Heart left ventricle (tissue), 16 donors: ENCODE measurements at regions not wholly inside any gene's neighbourhood (a gene's known extent, or its start where the extent isn't known, plus 50 kb on each side); places are given as distances from the start of the nearest gene placed in this dataset.

ENCODE experiments used
- ATAC-seq, 4 donors: fragments of 200-7000 bp; cut with Tn5 transposase; one replicate each; pipeline ENCODE4 v1.9.1; 2020 to 2022; ENCODE audit warnings: moderate library complexity in 4 of 4, mild to moderate bottlenecking in 3 of 4, moderate number of reproducible peaks in 1 of 4
- DNase-seq, 5 donors: peaks; one replicate each; pipeline ENCODE4 v3.0.0-alpha.2; 2020
- H3K27ac ChIP-seq, 12 donors: fragments of 200-600 bp; sonication (generic) in 4 of 12; one replicate each; pipeline versions ENCODE4 v1.5.0 to v1.8.0; 2016 to 2022; ENCODE audit warnings: mild to moderate bottlenecking in 2 of 12
- H3K27me3 ChIP-seq, 9 donors: fragments of 200-600 bp; sonication (generic) in 2 of 9; one replicate each; pipeline versions ENCODE4 v1.5.1 to v1.8.0; 2016 to 2022; ENCODE audit warnings: mild to moderate bottlenecking in 3 of 9
- H3K36me3 ChIP-seq, 9 donors: fragments of 200-600 bp; sonication (generic) in 2 of 9; one replicate each; pipeline versions ENCODE4 v1.5.0 to v1.8.0; 2018 to 2022; ENCODE audit warnings: mild to moderate bottlenecking in 2 of 9
- H3K4me1 ChIP-seq, 12 donors: fragments of 200-600 bp; sonication (generic) in 4 of 12; one replicate each; pipeline versions ENCODE4 v1.5.0 to v1.8.0; 2016 to 2022; ENCODE audit warnings: mild to moderate bottlenecking in 3 of 12
- H3K4me3 ChIP-seq, 12 donors: fragments of 200-600 bp; sonication (generic) in 4 of 12; one replicate each; pipeline versions ENCODE4 v1.5.0 to v1.8.0; 2017 to 2022; ENCODE audit warnings: mild to moderate bottlenecking in 9 of 12, moderate library complexity in 4 of 12
- H3K9me3 ChIP-seq, 12 donors: fragments of 200-600 bp; sonication (generic) in 4 of 12; one replicate each; pipeline versions ENCODE4 v1.5.0 to v1.8.0; 2016 to 2022; ENCODE audit warnings: mild to moderate bottlenecking in 1 of 12
- CTCF ChIP-seq, 12 donors: fragments of 200-600 bp; sonication (generic) in 4 of 12; IDR thresholded peaks; one replicate each; pipeline versions ENCODE4 v1.5.0 to v1.8.0; 2018 to 2022; ENCODE audit warnings: antibody characterized with exemption in 12 of 12, mild to moderate bottlenecking in 5 of 12
- POLR2A ChIP-seq, 2 donors: fragments of 450-650 bp; IDR thresholded peaks; one replicate each; pipeline ENCODE4 v1.6.1; 2017; ENCODE audit warnings: antibody characterized with exemption in 2 of 2, mild to moderate bottlenecking in 2 of 2, moderate library complexity in 2 of 2
- WGBS, 4 donors: extraction: QIAGEN DNeasy Blood & Tissue Kit in 2 of 4; methylation state at CpG; one replicate each; pipeline versions ENCODE4 v1.1.5 to v1.1.7; 2013 to 2018; 5-methylcytosine and 5-hydroxymethylcytosine counted together
- intact Hi-C, 10 donors: fragments of 100-400 bp; cut with DNase I; formaldehyde crosslinking; loops; one replicate each; pipeline versions ENCODE4 v1.11.1 to v1.14.2; 2022
- donor health status: ischemic (EF 13 %, LVEDD 7.1; RV severe dilation, severe dysfunction).
- donor health status: healthy with polysubstance abuse.
- donor health status: DM: no; HTN: yes; CAD: no.
- donor health status: DM: no; HTN: no; CAD: no.
- donor health status: ischemic (EF 25% LVEDD 6.9; RV normal size, moderate dysfunction).
- donor health status: ischemic (EF 25% LVEDD 5.7; RV mildly dilated, moderate dysfunction).
- donor health status: healthy.
- donor health status: DM: yes; HTN: yes; CAD: no.
- donor health status: ischemic (EF 35%, LVEDD 5.7; RV mildly dilated, moderate dysfunction).
- donor health status: nonischemic (EF 11% LVEDD 7.7; RV severe dilation, severe dysfunction).
- donor health status: DM: yes; HTN: yes; CAD: no.
- donor health status: PGD.
- donor health status: ischemic (EF 29% LVEDD 5.4; RV normal size, mild dysfunction).
- donor health status: nonischemic (EF 23%, LVEDD 6.1; RV moderate dilation, normal function).

GRCh38 chrX:45711231-45711630 is 510.6 kb upstream of the DIPK2B start:
- TF ChIP-seq POLR2A (IDR thresholded peaks at IDR 0.05): no peak
- TF ChIP-seq CTCF (IDR thresholded peaks at IDR 0.05): no peak
- Histone ChIP-seq H3K27ac (no peak overlapping the region), H3K27me3 (peaks cover 0 to 22% (median 0%) of the 10 kb centered on the region in 9 donors), H3K4me1 (peaks cover 0 to 9% (median 0%) of the 10 kb centered on the region in 12 donors), H3K9me3 (no peaks in the 10 kb centered on the region), H3K4me3 (no peak overlapping the region), H3K36me3 (no peaks in the 10 kb centered on the region)
- ATAC-seq: no peak
- DNase-seq: no peak
- WGBS, 4 donors: 68 to 87% (median 80%) methylated on average over 5 of the region's 5 CpGs
- intact Hi-C loops: no loop called here

- ATAC-seq: no peak
- intact Hi-C loops: no loop called here
- no peak for TF ChIP-seq POLR2A (IDR thresholded peaks at IDR 0.05)
- TF ChIP-seq CTCF (IDR thresholded peaks at IDR 0.05): no peak
- peaks cover 0 to 27% (median 0%) of the 10 kb centered on the region in 9 donors for H3K27me3 ChIP-seq
- H3K4me3 ChIP-seq: no peak overlapping the region
- no peak for DNase-seq
- H3K27ac ChIP-seq: no peak overlapping the region
- WGBS, 4 donors: 57 to 69% (median 67%) methylated on average over 2 of the region's 2 CpGs
- H3K4me1 ChIP-seq: peaks cover 0 to 3% (median 0%) of the 10 kb centered on the region in 12 donors
- H3K9me3 ChIP-seq: no peaks in the 10 kb centered on the region
- H3K36me3 ChIP-seq: no peaks in the 10 kb centered on the region
Measured at GRCh38 chrX:45710081-45710801, 509.6 kb upstream of the DIPK2B start.

GRCh38 chrX:45709381-45709780 is 508.7 kb upstream of the DIPK2B start:
- H3K27me3 ChIP-seq: peaks cover 0 to 27% (median 0%) of the 10 kb centered on the region in 9 donors
- TF ChIP-seq CTCF (IDR thresholded peaks at IDR 0.05) (no peak), POLR2A (IDR thresholded peaks at IDR 0.05) (no peak)
- WGBS, 4 donors: 70 to 100% (median 88%) methylated on average over 1 of the region's 1 CpG
- no peak for DNase-seq
- no peaks in the 10 kb centered on the region for H3K36me3 ChIP-seq
- no peaks in the 10 kb centered on the region for H3K4me1 ChIP-seq
- no peak overlapping the region for H3K27ac ChIP-seq
- H3K9me3 ChIP-seq: no peaks in the 10 kb centered on the region
- intact Hi-C loops: no loop called here
- H3K4me3 ChIP-seq: no peak overlapping the region
- ATAC-seq: no peak

DNA sequence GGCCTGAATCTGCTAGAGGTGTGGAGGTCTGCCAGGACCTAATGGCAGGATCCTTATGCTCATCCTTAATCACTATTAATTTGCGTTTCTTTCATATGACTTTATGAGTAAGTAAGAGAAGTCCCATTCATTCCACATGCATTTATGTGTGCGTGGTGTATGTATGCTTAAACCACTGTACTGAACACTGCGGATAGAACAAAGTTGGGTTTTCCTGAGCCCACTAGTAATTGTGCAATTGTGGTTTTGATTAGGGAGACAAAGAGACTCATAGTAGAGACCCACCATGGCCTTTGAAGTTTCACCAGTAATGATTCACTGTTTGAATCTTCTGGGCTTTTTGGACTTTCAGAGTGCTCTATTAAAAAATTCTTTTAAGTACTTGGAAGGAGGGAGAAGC is 498.5 kb upstream of the DIPK2B start:
- intact Hi-C loops: no loop called here
- DNase-seq (no peak), ATAC-seq (no peak)
- Histone ChIP-seq H3K27ac (no peak overlapping the region), H3K9me3 (no peaks in the 10 kb centered on the region), H3K36me3 (no peaks in the 10 kb centered on the region), H3K4me3 (no peak overlapping the region), H3K4me1 (peaks cover 0 to 11% (median 0%) of the 10 kb centered on the region in 12 donors), H3K27me3 (peaks cover 0 to 7% (median 0%) of the 10 kb centered on the region in 9 donors)
- no peak for TF ChIP-seq POLR2A (IDR thresholded peaks at IDR 0.05)
- TF ChIP-seq CTCF (IDR thresholded peaks at IDR 0.05): no peak
- WGBS, 4 donors: 90 to 98% (median 94%) methylated on average over 3 of the region's 3 CpGs
